SK-N-MC (cell line): ENCODE measurements at regions not wholly inside any gene's neighbourhood (a gene's known extent, or its start where the extent isn't known, plus 50 kb on each side); places are given as distances from the start of the nearest gene placed in this dataset.

Experiments used
- FOXP2 ChIP-seq: optimal IDR thresholded peaks from 2 replicates; pipeline ENCODE3; 2011; ENCODE audit warnings: mild to moderate bottlenecking, moderate library complexity; ENCODE audit not compliant: insufficient read depth; ENCODE audit errors: extremely low read length, control extremely low read depth
- POLR2AphosphoS5 ChIP-seq: IDR thresholded peaks from 2 replicates; pipeline ENCODE4 v1.6.1; 2012; ENCODE audit warnings: mild to moderate bottlenecking, low read depth, low read length, borderline replicate concordance

DNA sequence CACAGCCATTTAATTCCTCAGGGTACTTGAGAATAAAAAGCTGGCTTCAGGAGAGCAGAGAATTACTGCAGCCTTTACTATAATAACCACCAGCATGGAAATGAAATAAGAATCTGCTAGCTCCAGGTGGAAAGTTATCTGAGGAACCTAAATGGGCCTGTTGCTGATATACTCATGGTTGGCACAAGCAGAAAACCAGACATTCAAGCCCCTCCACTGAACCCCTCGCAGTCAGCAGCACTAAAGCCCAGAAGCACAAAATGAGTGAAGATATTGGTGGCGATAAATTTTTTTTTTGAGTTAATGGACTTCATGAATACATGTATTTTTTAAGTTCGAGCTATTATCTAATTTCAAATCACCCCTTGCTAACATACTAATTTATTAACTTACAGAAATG lies 303.9 kb upstream of the NRP1 start:
- no peak for TF ChIP-seq FOXP2
- no peak for TF ChIP-seq POLR2AphosphoS5
